ENCODE measurements at regions not wholly inside any gene's neighbourhood (a gene's known extent, or its start where the extent isn't known, plus 50 kb on each side); places are given as distances from the start of the nearest gene placed in this dataset.

GRCh38 chr18:53798516-53798915 lies 426.0 kb downstream of the MBD2 start:
- DNase-seq, result no peak

GRCh38 chr18:53797998-53798495 lies 426.4 kb downstream of the MBD2 start:
- no peak for DNase-seq

GRCh38 chr18:53796040-53796729 lies 428.3 kb downstream of the MBD2 start:
- no peak for DNase-seq

GRCh38 chr18:53795610-53796009 lies 428.9 kb downstream of the MBD2 start:
- no peak for DNase-seq

GRCh38 chr18:53795061-53795460 lies 429.4 kb downstream of the MBD2 start:
- DNase-seq, result no peak

- DNase-seq, result no peak
Observed at GRCh38 chr18:53792762-53793161, 431.7 kb downstream of the MBD2 start.

GRCh38 chr18:53790786-53791185 lies 433.7 kb downstream of the MBD2 start:
- no peak for DNase-seq

GRCh38 chr18:53789376-53790247 lies 434.9 kb downstream of the MBD2 start:
- no peak for DNase-seq

GRCh38 chr18:53785811-53786210 lies 438.7 kb downstream of the MBD2 start:
- DNase-seq, result no peak

GRCh38 chr18:53784253-53784652 lies 440.2 kb downstream of the MBD2 start:
- no peak for DNase-seq

- no peak for DNase-seq
Observed at GRCh38 chr18:53780666-53781065, 443.8 kb downstream of the MBD2 start.

- DNase-seq, result no peak
Observed at GRCh38 chr18:53772293-53772692, 452.2 kb downstream of the MBD2 start.

- DNase-seq, result no peak
Observed at GRCh38 chr18:53771664-53772063, 452.8 kb downstream of the MBD2 start.

- no peak for DNase-seq
Observed at GRCh38 chr18:53765211-53765610, 459.3 kb downstream of the MBD2 start.

GRCh38 chr18:53764086-53764485 lies 460.4 kb downstream of the MBD2 start:
- no peak for DNase-seq

GRCh38 chr18:53757328-53757727 lies 467.1 kb downstream of the MBD2 start:
- DNase-seq, result no peak

- no peak for DNase-seq
Observed at GRCh38 chr18:53756610-53756972, 467.9 kb downstream of the MBD2 start.

- DNase-seq, result no peak
Observed at GRCh38 chr18:53755914-53756609, 468.4 kb downstream of the MBD2 start.

GRCh38 chr18:53754154-53754553 lies 470.3 kb downstream of the MBD2 start:
- no peak for DNase-seq

- DNase-seq, result no peak
Observed at GRCh38 chr18:53753601-53754000, 470.9 kb downstream of the MBD2 start.

- DNase-seq, result no peak
Observed at GRCh38 chr18:53752781-53753367, 471.6 kb downstream of the MBD2 start.

- DNase-seq, result no peak
Observed at GRCh38 chr18:53749766-53750165, 474.7 kb downstream of the MBD2 start.

- no peak for DNase-seq
Observed at GRCh38 chr18:53747663-53748160, 476.8 kb downstream of the MBD2 start.

Measured in NCI-H187 (cell line).